ENCODE measurements at regions not wholly inside any gene's neighbourhood (a gene's known extent, or its start where the extent isn't known, plus 50 kb on each side); places are given as distances from the start of the nearest gene placed in this dataset.
A peak's percentile ranks its signal among the peaks of the same experiment; 100 is the strongest.

GRCh38 chr14:97217111-97217885 is 420.1 kb downstream of the VRK1 start:
- Mint-ChIP-seq H3K4me1 (ENCODE audit: low read depth) (peaks cover 16% of the 10 kb centered on the region), H3K27me3 (ENCODE audit: low read depth) (peaks cover 7% of the 10 kb centered on the region), H3K4me3 (peak overlapping the region; percentile 34), H3K36me3 (ENCODE audit: insufficient read depth) (no peaks in the 10 kb centered on the region), H3K9me3 (no peaks in the 10 kb centered on the region)
- DNase-seq: no peak
- no peak for ATAC-seq

- no peaks in the 10 kb centered on the region for H3K9me3 Mint-ChIP-seq
- DNase-seq (no peak), ATAC-seq (no peak)
- H3K4me3 Mint-ChIP-seq: peak overlapping the region; percentile 82
- H3K27me3 Mint-ChIP-seq (ENCODE audit: low read depth): peaks cover 8% of the 10 kb centered on the region
- peaks cover 16% of the 10 kb centered on the region for H3K4me1 Mint-ChIP-seq (ENCODE audit: low read depth)
- no peaks in the 10 kb centered on the region for H3K36me3 Mint-ChIP-seq (ENCODE audit: insufficient read depth)
Measured at GRCh38 chr14:97218274-97218673, 421.1 kb downstream of the VRK1 start.

GRCh38 chr14:97218691-97219430 is 421.7 kb downstream of the VRK1 start:
- H3K36me3 Mint-ChIP-seq (ENCODE audit: insufficient read depth): no peaks in the 10 kb centered on the region
- H3K9me3 Mint-ChIP-seq: no peaks in the 10 kb centered on the region
- H3K4me1 Mint-ChIP-seq (ENCODE audit: low read depth): peaks cover 16% of the 10 kb centered on the region
- DNase-seq (peak; percentile 9), ATAC-seq (peak; percentile 64 to 73)
- peak overlapping the region; percentile 82 for H3K4me3 Mint-ChIP-seq
- peaks cover 8% of the 10 kb centered on the region for H3K27me3 Mint-ChIP-seq (ENCODE audit: low read depth)

- ATAC-seq: peak; percentile 48 to 54
- H3K4me1 Mint-ChIP-seq (ENCODE audit: low read depth): peaks cover 16% of the 10 kb centered on the region
- DNase-seq: no peak
- H3K9me3 Mint-ChIP-seq: no peaks in the 10 kb centered on the region
- peak overlapping the region; percentile 82 for H3K4me3 Mint-ChIP-seq
- H3K36me3 Mint-ChIP-seq (ENCODE audit: insufficient read depth): no peaks in the 10 kb centered on the region
- peaks cover 11% of the 10 kb centered on the region for H3K27me3 Mint-ChIP-seq (ENCODE audit: low read depth)
Measured at GRCh38 chr14:97219431-97220017, 422.3 kb downstream of the VRK1 start.

- no peak for ATAC-seq
- H3K4me1 Mint-ChIP-seq (ENCODE audit: low read depth): peaks cover 15% of the 10 kb centered on the region
- no peak for DNase-seq
- H3K4me3 Mint-ChIP-seq: no peak overlapping the region
- peaks cover 20% of the 10 kb centered on the region for H3K27me3 Mint-ChIP-seq (ENCODE audit: low read depth)
- H3K36me3 Mint-ChIP-seq (ENCODE audit: insufficient read depth): no peaks in the 10 kb centered on the region
- H3K9me3 Mint-ChIP-seq: no peaks in the 10 kb centered on the region
Measured at GRCh38 chr14:97221572-97222285, 424.5 kb downstream of the VRK1 start.

- Mint-ChIP-seq H3K4me3 (no peak overlapping the region), H3K9me3 (no peaks in the 10 kb centered on the region), H3K4me1 (ENCODE audit: low read depth) (peaks cover 9% of the 10 kb centered on the region), H3K27me3 (ENCODE audit: low read depth) (peaks cover 22% of the 10 kb centered on the region), H3K36me3 (ENCODE audit: insufficient read depth) (no peaks in the 10 kb centered on the region)
- no peak for ATAC-seq
- DNase-seq: no peak
Measured at GRCh38 chr14:97224016-97224415, 426.8 kb downstream of the VRK1 start.

- H3K27me3 Mint-ChIP-seq (ENCODE audit: low read depth): peaks cover 11% of the 10 kb centered on the region
- DNase-seq: no peak
- no peak for ATAC-seq
- no peaks in the 10 kb centered on the region for H3K4me1 Mint-ChIP-seq (ENCODE audit: low read depth)
- no peaks in the 10 kb centered on the region for H3K36me3 Mint-ChIP-seq (ENCODE audit: insufficient read depth)
- no peaks in the 10 kb centered on the region for H3K9me3 Mint-ChIP-seq
- no peak overlapping the region for H3K4me3 Mint-ChIP-seq
Measured at GRCh38 chr14:97230051-97230450, 432.9 kb downstream of the VRK1 start.

- DNase-seq (no peak), ATAC-seq (no peak)
- Mint-ChIP-seq H3K27me3 (ENCODE audit: low read depth) (peaks cover 10% of the 10 kb centered on the region), H3K4me1 (ENCODE audit: low read depth) (no peaks in the 10 kb centered on the region), H3K9me3 (no peaks in the 10 kb centered on the region), H3K4me3 (no peak overlapping the region), H3K36me3 (ENCODE audit: insufficient read depth) (no peaks in the 10 kb centered on the region)
Measured at GRCh38 chr14:97233319-97233985, 436.3 kb downstream of the VRK1 start.

GRCh38 chr14:97246648-97247047 is 449.5 kb downstream of the VRK1 start:
- Mint-ChIP-seq H3K9me3 (no peaks in the 10 kb centered on the region), H3K4me3 (no peak overlapping the region), H3K4me1 (ENCODE audit: low read depth) (peaks cover 7% of the 10 kb centered on the region), H3K27me3 (ENCODE audit: low read depth) (peaks cover 9% of the 10 kb centered on the region), H3K36me3 (ENCODE audit: insufficient read depth) (no peaks in the 10 kb centered on the region)
- ATAC-seq (no peak), DNase-seq (no peak)

GRCh38 chr14:97248973-97249372 is 451.8 kb downstream of the VRK1 start:
- Mint-ChIP-seq H3K36me3 (ENCODE audit: insufficient read depth) (no peaks in the 10 kb centered on the region), H3K4me1 (ENCODE audit: low read depth) (peaks cover 20% of the 10 kb centered on the region)

GRCh38 chr14:97250931-97251330 is 453.7 kb downstream of the VRK1 start:
- Mint-ChIP-seq H3K4me1 (ENCODE audit: low read depth) (peaks cover 23% of the 10 kb centered on the region), H3K4me3 (no peak overlapping the region), H3K9me3 (peaks cover 5% of the 10 kb centered on the region), H3K27me3 (ENCODE audit: low read depth) (peaks cover 2% of the 10 kb centered on the region), H3K36me3 (ENCODE audit: insufficient read depth) (no peaks in the 10 kb centered on the region)
- no peak for ATAC-seq
- no peak for DNase-seq

More at GRCh38 chr14:97248973-97249372, 451.8 kb downstream of the VRK1 start:
- ATAC-seq (no peak), DNase-seq (no peak)
- H3K9me3 Mint-ChIP-seq: peaks cover 5% of the 10 kb centered on the region
- H3K27me3 Mint-ChIP-seq (ENCODE audit: low read depth): peaks cover 2% of the 10 kb centered on the region
- no peak overlapping the region for H3K4me3 Mint-ChIP-seq

- DNase-seq (no peak), ATAC-seq (no peak)
- H3K4me1 Mint-ChIP-seq (ENCODE audit: low read depth): peaks cover 23% of the 10 kb centered on the region
- peaks cover 2% of the 10 kb centered on the region for H3K27me3 Mint-ChIP-seq (ENCODE audit: low read depth)
- no peaks in the 10 kb centered on the region for H3K36me3 Mint-ChIP-seq (ENCODE audit: insufficient read depth)
- H3K4me3 Mint-ChIP-seq: no peak overlapping the region
- H3K9me3 Mint-ChIP-seq: peaks cover 5% of the 10 kb centered on the region
Measured at GRCh38 chr14:97251491-97252155, 454.4 kb downstream of the VRK1 start.

GRCh38 chr14:97253756-97254155 is 456.6 kb downstream of the VRK1 start:
- peaks cover 23% of the 10 kb centered on the region for H3K4me1 Mint-ChIP-seq (ENCODE audit: low read depth)
- H3K9me3 Mint-ChIP-seq: peaks cover 5% of the 10 kb centered on the region
- ATAC-seq (no peak), DNase-seq (no peak)
- no peaks in the 10 kb centered on the region for H3K27me3 Mint-ChIP-seq (ENCODE audit: low read depth)
- H3K4me3 Mint-ChIP-seq: no peak overlapping the region
- no peaks in the 10 kb centered on the region for H3K36me3 Mint-ChIP-seq (ENCODE audit: insufficient read depth)
